Duodenal mucosa (tissue), 2 donors: ENCODE measurements at regions not wholly inside any gene's neighbourhood (a gene's known extent, or its start where the extent isn't known, plus 50 kb on each side); places are given as distances from the start of the nearest gene placed in this dataset.
"Not testable (repeated sequence)": the region's sequence is repeated elsewhere in the genome, so short reads cannot be mapped to it uniquely, and the experiment has no call there.

Experiments
- H3K27ac ChIP-seq: one replicate; pipeline ENCODE4 v1.7.0; 2013; ENCODE audit warnings: low read depth, low read length
- H3K27me3 ChIP-seq, 2 donors: one replicate each; pipeline ENCODE4 v1.7.0; 2013; ENCODE audit warnings: low read length in 2 of 2, control low read depth in 1 of 2; ENCODE audit not compliant: insufficient read depth in 2 of 2, control insufficient read depth in 1 of 2
- H3K36me3 ChIP-seq, 2 donors: one replicate each; pipeline ENCODE4 v1.7.0; 2013; ENCODE audit warnings: low read length in 2 of 2, control low read depth in 1 of 2; ENCODE audit not compliant: insufficient read depth in 2 of 2, control insufficient read depth in 1 of 2
- H3K4me1 ChIP-seq, 2 donors: one replicate each; pipeline ENCODE4 v1.7.0; 2013; ENCODE audit warnings: low read length in 2 of 2, control low read depth in 1 of 2; ENCODE audit not compliant: insufficient read depth in 2 of 2, control insufficient read depth in 1 of 2
- H3K4me3 ChIP-seq, 2 donors: one replicate each; pipeline ENCODE4 v1.7.0; 2013; ENCODE audit warnings: low read length in 2 of 2, low read depth in 1 of 2
- H3K9ac ChIP-seq, 2 donors: one replicate each; pipeline ENCODE4 v1.7.0; 2013; ENCODE audit warnings: low read length in 2 of 2, low read depth in 1 of 2
- H3K9me3 ChIP-seq, 2 donors: one replicate each; pipeline ENCODE4 v1.7.0; 2013; ENCODE audit warnings: low read length in 2 of 2, control low read depth in 1 of 2; ENCODE audit not compliant: control insufficient read depth in 1 of 2

- no peaks in the 10 kb centered on the region for H3K27me3 ChIP-seq
Measured at GRCh38 chr4:135934026-135934425, 1598.3 kb downstream of the PCDH18 start.

GRCh38 chr4:135927651-135928050, 1604.6 kb downstream of the PCDH18 start:
- H3K27ac ChIP-seq, result no peak overlapping the region
- H3K36me3 ChIP-seq, result no peaks in the 10 kb centered on the region
- H3K4me3 ChIP-seq, result no peak overlapping the region
- H3K9ac ChIP-seq, result no peak overlapping the region
- H3K27me3 ChIP-seq, result no peaks in the 10 kb centered on the region
- peaks cover 0 to 3% of the 10 kb centered on the region in 2 donors for H3K9me3 ChIP-seq
- no peaks in the 10 kb centered on the region for H3K4me1 ChIP-seq

More at GRCh38 chr4:135934026-135934425, 1598.3 kb downstream of the PCDH18 start:
- Histone ChIP-seq H3K4me1 (no peaks in the 10 kb centered on the region), H3K9me3 (no peaks in the 10 kb centered on the region), H3K36me3 (no peaks in the 10 kb centered on the region), H3K9ac (no peak overlapping the region), H3K27ac (no peak overlapping the region), H3K4me3 (no peak overlapping the region)

- no peaks in the 10 kb centered on the region for H3K36me3 ChIP-seq
- H3K9ac ChIP-seq, result no peak overlapping the region
- peaks cover 0 to 1% of the 10 kb centered on the region in 2 donors for H3K9me3 ChIP-seq
- H3K27ac ChIP-seq, result no peak overlapping the region
- no peak overlapping the region for H3K4me3 ChIP-seq
- no peaks in the 10 kb centered on the region for H3K4me1 ChIP-seq
- no peaks in the 10 kb centered on the region for H3K27me3 ChIP-seq
Measured at GRCh38 chr4:135921081-135921480, 1611.2 kb downstream of the PCDH18 start.

- H3K4me3 ChIP-seq, result no peak overlapping the region
- no peak overlapping the region for H3K9ac ChIP-seq
- no peaks in the 10 kb centered on the region for H3K9me3 ChIP-seq
- H3K27ac ChIP-seq, result no peak overlapping the region
- no peaks in the 10 kb centered on the region for H3K27me3 ChIP-seq
- H3K4me1 ChIP-seq, result no peaks in the 10 kb centered on the region
- no peaks in the 10 kb centered on the region for H3K36me3 ChIP-seq
Measured at GRCh38 chr4:135917011-135917410, 1615.3 kb downstream of the PCDH18 start.

GRCh38 chr4:135900956-135901355, 1631.3 kb downstream of the PCDH18 start:
- no peak overlapping the region for H3K4me3 ChIP-seq
- H3K27me3 ChIP-seq, result no peaks in the 10 kb centered on the region
- no peaks in the 10 kb centered on the region for H3K4me1 ChIP-seq
- H3K27ac ChIP-seq, result no peak overlapping the region
- no peak overlapping the region for H3K9ac ChIP-seq
- H3K36me3 ChIP-seq, result no peaks in the 10 kb centered on the region
- no peaks in the 10 kb centered on the region for H3K9me3 ChIP-seq

GRCh38 chr4:135864304-135864703, 1662.7 kb upstream of the PABPC4L start:
- not testable (repeated sequence) for H3K27ac ChIP-seq, H3K9me3 ChIP-seq, H3K4me3 ChIP-seq, H3K36me3 ChIP-seq, H3K9ac ChIP-seq, H3K4me1 ChIP-seq, H3K27me3 ChIP-seq

- Histone ChIP-seq H3K36me3 (no peaks in the 10 kb centered on the region), H3K4me3 (no peak overlapping the region), H3K27me3 (no peaks in the 10 kb centered on the region), H3K27ac (no peak overlapping the region), H3K4me1 (no peaks in the 10 kb centered on the region), H3K9me3 (peaks cover 0 to 12% of the 10 kb centered on the region in 2 donors), H3K9ac (no peak overlapping the region)
Measured at GRCh38 chr4:135840781-135841180, 1639.2 kb upstream of the PABPC4L start.

DNA sequence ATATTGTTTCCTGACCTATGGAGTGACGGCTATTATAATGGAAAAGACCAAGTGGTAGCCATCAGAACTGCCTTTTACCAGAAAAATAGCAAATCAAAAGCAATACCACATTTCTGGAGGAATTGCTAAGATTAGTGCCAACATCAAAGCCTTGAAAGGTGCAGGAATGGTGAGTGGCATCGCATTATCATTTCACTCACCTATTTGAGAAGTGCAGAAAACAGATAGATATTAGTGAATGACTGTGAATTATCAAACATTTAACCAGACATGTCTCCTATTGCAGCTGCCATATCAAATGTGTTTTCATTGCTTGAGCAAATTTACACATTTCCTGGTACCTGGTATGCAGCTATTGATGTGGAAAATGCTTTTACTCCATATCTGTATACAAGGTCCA, 1638.1 kb upstream of the PABPC4L start:
- no peak overlapping the region for H3K4me3 ChIP-seq
- no peak overlapping the region for H3K27ac ChIP-seq
- no peaks in the 10 kb centered on the region for H3K36me3 ChIP-seq
- no peak overlapping the region for H3K9ac ChIP-seq
- peaks cover 0 to 10% of the 10 kb centered on the region in 2 donors for H3K9me3 ChIP-seq
- no peaks in the 10 kb centered on the region for H3K27me3 ChIP-seq
- H3K4me1 ChIP-seq, result no peaks in the 10 kb centered on the region

- no peaks in the 10 kb centered on the region for H3K36me3 ChIP-seq
- no peak overlapping the region for H3K4me3 ChIP-seq
- H3K9ac ChIP-seq, result no peak overlapping the region
- peaks cover 0 to 5% of the 10 kb centered on the region in 2 donors for H3K9me3 ChIP-seq
- no peak overlapping the region for H3K27ac ChIP-seq
- no peaks in the 10 kb centered on the region for H3K27me3 ChIP-seq
- H3K4me1 ChIP-seq, result no peaks in the 10 kb centered on the region
Measured at GRCh38 chr4:135838889-135839288, 1637.3 kb upstream of the PABPC4L start.

GRCh38 chr4:135834471-135834870, 1632.9 kb upstream of the PABPC4L start:
- Histone ChIP-seq H3K9me3 (no peaks in the 10 kb centered on the region), H3K9ac (no peak overlapping the region), H3K27me3 (no peaks in the 10 kb centered on the region), H3K36me3 (no peaks in the 10 kb centered on the region), H3K27ac (no peak overlapping the region), H3K4me1 (no peaks in the 10 kb centered on the region), H3K4me3 (no peak overlapping the region)

DNA sequence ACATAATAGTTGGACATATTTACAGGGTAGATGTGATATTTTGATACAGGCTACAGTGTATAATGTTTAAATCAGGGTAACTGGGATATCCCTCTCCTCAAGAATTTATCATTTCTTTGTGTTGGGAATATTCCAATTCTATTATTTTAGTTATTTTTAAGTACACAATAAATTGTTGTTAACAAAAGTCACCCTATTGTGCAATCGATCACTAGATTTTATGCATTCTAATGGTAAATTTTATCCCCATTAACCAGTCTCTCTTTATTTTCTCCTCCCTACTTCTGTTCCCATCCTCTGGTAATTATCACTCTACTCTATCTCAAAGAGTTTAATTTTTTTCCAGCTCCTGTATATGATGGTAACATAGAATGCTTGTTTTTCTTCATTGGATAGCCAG, 1631.9 kb upstream of the PABPC4L start:
- H3K36me3 ChIP-seq, result no peaks in the 10 kb centered on the region
- H3K4me1 ChIP-seq, result no peaks in the 10 kb centered on the region
- H3K27ac ChIP-seq, result no peak overlapping the region
- H3K4me3 ChIP-seq, result no peak overlapping the region
- H3K9ac ChIP-seq, result no peak overlapping the region
- H3K9me3 ChIP-seq, result no peaks in the 10 kb centered on the region
- H3K27me3 ChIP-seq, result no peaks in the 10 kb centered on the region
